NCI-H2107 treated with DMSO at 0.1 percent for 48 hours (cell line): ENCODE measurements at regions not wholly inside any gene's neighbourhood (a gene's known extent, or its start where the extent isn't known, plus 50 kb on each side); places are given as distances from the start of the nearest gene placed in this dataset.
"Not testable (repeated sequence)": the region's sequence is repeated elsewhere in the genome, so short reads cannot be mapped to it uniquely, and the experiment has no call there.

Experiments
- DNase-seq: peaks from one replicate; lab custom pipeline; 2025; ENCODE audit not compliant: unreplicated experiment; lab: John Stamatoyannopoulos, UW

DNA sequence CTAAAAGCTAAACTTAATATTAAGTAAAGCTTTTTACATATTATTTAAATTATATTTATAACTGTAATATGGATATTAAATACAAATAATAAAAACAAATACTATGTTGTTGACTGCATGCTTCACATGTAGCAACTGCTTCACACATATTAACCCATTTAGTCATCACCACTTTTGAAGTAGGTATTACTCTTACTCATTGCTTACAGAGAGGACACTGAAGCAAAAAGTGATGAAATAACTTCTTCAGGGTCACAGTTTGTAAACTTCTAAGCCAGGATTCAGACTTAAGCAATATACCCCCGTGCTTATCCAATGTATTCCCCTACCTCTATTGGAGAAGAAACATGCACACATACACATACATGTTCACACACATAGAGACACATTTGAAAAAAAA lies 166.6 kb downstream of the DKK2 start:
- DNase-seq: no peak

DNA sequence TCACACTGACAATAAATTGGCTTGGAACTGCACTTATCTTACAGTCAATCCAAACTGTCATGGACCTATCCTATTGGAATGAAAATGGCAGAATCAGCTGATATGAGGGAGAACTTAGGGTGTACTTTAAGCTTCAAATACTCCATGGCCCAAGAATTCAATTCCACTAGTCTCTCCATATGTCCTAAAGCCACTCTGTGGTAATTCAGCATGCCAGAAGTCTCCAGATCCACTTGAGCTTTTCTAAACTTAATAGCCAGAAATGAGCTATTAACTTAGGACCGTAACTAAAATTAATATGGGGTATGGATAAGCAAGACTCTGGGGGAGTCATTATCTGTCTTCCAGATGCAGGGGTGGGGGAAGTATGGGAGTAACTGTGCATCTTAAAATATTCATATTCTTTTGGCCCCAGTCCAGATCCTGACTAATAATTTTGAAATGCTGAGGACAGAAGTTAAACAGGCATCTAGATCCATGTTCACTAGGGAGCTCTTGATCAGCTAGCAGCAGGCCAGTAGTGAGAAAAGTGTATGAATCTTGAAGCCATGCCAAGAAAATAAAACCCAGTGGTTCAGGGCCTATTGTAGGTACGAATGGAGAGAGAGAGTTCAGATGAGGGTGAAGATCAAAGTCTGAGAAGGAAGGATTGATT lies 167.6 kb downstream of the DKK2 start:
- no peak for DNase-seq

DNA sequence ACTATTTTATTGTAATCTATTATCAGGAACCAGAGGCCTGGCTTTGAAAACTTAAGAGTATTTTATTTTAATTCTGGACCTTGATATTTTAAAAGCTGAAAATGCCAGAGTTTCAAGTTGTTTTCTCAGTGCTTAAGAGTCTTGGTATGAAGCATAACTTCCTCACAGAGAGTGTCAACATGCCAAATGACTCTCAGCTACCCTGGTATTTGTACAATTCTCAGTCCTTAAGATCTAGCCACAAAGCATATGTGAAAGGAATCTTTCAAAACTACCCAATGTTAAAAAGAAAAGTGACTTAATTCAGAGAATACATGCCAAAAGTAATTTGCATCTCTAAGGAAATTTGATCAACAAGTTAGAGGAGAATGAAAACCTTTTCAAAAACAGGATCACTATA lies 171.9 kb downstream of the DKK2 start:
- DNase-seq: no peak

DNA sequence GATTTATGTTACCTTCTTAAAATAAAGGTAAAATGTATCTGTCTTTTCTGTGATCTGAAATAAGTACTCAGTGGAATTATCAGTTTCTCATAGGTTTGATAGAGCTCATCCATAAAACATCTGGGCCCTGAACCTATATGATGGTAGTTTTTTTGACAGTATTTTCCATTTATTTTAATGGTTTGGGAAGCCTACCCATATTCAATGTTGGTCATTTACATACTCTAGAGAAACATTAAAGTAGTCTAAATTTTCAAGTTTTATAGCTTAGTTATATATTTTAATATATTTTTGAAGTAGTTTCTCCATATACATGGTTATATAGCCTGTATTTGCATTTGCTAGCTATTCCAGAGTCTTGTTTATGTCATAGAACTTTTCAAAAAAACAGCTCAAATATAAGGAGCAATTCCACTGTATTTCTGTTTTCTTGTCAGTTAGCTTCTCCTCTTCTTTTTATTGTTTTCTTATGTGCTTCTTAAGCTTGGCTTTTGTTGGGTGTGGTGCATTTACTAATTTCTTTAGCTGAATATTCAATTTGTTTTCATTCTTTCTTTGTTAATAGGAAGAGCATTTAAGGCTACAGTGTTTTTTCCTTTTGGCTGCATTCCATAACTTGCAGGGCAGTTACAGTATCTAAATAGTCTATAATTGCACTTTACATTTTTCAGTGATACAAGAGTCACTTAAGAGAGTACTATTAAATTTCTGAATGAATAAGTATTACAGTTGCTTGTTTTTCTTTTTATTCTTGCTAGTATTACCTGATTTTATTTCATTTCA lies 181.4 kb downstream of the DKK2 start:
- no peak for DNase-seq

DNA sequence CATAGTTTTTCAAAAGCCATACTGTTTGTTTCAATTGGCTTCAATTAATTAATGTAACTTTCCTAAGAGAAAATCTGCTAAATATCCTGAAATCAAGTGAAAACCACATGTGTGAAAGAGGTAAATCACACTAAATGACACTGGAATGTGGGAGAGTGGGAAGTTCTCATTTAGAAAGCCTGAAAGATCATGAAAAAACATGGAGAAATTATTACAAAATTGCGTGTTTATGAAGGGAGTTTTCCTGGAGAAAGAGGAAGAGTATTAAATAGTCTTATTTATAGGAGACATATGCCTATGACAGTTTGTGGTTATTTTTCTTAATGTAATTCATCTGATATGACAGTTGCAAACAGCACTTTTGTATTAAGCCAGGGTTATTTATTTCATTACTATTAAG lies 183.7 kb downstream of the DKK2 start:
- no peak for DNase-seq

DNA sequence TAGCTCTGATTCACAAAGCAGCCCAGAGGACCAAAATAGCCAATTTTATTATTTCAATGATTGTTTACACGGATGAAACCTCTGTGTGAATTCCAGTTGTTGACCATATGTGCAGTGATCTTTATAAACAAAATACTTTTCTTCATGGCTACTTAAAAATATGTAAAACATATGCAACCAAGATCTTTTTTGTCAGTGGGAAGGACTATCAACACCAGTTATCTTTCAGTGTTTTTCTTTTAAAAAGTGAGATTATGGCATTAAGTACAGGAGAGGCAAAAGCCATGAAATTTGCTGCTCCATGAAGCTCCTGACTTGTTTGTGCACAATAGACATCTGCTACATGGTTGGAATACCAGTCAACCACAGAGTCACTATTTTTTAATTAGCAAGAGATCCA lies 184.4 kb downstream of the DKK2 start:
- no peak for DNase-seq

DNA sequence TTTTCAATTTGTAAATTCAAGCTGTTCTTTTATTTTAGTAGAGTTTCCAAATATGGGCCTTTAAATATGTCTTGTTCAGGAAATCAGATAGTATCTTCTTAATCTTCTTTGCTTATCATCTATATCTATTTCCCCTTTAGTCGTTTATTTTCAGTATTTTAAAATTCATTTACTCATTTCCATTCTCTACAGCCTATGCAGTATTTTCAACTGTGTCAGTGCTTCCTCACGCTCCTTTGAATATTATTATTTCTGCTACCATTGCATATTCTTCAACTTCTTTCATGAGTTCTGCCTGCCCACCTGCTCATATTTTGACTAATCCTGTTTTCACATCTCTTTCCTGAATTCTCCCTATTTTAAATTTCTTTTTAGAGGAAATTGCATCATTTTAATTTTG lies 185.4 kb downstream of the DKK2 start:
- no peak for DNase-seq

DNA sequence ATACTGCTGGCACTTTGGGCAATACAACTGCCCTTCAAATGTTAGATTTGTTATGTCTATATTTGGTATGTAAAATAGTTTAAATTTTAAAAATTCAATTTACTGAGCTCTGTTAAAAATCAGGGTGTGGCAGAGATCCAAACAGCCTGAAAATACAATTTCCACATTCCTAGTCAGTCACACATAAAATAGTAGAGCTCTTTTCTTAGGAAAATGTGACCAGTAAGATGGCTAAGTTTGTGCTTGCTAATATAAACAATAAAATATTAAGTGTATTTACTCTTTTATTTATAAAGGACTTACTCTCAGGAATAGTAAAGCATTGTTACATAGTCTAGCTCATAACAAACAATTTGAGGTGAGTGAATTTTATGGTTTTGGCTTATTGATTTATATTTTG lies 200.2 kb downstream of the DKK2 start:
- DNase-seq: no peak

DNA sequence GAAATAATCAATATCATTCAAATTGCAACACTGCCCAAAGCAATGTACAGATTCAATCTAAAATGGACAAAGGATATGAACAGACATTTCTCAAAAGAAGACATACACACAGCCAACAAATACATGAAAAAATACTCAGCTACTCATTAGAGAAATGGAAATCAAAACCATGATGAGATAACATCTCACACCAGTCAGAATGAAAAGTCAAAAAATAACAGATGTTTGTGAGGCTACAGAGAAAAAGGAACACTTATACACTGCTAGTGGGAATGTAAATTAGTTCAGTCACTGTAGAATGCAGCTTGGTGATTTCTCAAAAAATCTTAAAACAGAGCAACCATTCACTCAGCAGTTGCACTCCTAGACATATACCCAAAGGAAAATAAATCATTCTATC lies 205.2 kb downstream of the DKK2 start:
- DNase-seq: no peak

DNA sequence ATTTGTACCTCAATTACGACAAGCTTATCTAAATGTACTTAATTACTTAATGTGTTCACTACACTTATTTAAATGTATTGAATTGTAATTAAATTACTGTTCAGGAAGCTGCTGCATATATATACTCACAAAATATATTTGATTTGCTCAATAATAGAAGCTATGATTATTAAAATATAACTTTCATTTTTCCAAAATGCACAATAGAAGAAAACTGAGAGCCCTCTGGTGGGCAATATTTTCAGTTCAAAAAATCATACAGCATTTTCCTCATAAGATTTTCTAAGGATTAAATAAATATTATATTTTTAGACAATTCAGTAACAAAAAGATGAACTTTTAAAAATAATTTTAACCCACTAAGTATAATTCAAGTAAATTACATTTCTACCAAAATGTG lies 217.3 kb downstream of the DKK2 start:
- DNase-seq: no peak

DNA sequence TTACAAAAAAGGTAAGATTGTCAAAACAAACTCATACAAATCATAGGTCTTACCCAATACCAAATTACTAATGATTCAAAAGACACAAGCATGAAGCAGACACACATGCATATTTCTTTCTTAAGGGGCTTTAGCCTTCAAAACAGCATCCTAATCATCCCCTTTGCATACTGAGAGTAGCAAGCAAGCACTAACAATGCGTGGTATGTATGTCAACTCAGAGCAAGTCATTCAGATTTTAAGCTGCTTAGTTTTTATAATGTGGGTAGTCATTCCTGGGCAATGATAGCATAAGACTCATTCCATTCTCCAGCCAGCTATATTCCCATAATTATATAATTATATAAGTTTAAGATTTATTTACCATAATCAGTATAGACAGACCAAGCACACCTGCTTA lies 219.6 kb downstream of the DKK2 start:
- DNase-seq: no peak

DNA sequence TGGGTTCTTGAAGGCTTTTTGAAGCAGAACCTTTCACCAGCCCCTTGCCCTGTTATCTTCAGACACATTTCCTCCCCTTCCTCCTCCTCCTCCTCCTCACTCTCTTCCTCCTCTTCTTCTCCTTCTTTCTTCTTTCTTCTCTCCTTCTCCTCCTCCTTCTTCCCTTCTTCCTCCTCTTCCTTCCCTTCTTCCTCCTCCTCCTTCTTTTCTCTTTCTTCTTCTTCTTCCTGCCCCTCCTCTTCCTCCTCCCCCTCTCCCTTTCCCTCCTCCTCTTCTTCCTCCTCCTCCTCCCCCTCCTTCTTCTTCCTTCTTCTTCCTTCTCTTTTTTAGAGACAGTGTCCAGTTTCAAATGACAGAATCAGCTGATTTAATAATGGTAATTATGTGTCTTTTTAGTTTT lies 226.0 kb downstream of the DKK2 start:
- no peak for DNase-seq

DNA sequence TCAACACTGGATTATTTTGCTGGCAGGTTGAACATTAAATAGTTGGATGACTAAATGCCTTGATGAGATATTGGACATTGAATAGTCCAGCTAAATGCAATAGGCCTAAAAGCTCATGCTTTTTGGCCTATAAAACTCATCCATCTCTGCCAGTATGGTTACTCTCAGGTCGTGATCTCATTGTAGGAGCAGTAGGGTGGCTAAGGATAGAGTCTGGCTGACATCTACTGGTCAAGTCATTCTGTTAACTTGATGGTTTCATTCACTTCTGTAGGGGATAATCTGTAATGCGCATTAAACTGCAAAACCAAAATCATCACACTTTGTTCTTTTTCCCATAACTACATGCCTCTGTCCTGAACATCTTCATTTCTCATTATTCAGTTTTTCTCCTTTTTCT lies 227.0 kb downstream of the DKK2 start:
- DNase-seq: no peak

DNA sequence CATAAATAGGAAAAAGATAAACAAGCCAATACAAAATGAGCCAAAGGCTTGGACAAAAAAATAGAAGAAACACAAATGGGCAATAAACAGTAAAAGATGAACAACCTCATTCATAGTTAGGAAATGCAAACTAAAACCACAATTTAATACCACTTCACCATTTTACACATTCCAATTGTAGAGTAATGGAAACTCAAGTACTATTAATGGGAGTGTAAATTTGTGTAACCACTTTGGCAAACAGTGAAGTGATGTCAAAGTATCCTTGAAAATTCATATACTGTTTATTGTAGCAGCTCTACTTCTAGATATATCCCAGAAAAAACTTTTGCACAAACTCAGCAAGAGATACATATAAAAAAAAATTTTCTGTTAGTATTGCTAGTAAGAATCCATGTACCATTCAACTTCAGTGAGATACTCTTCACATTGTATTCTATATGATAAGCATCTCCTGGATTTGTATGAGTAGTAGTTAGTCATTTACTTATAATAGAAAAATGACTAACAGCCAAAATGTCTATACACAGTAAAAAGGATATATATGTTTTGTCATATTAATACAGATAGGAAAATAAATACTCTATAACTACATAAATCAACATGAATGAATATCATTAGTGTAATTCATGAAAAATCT lies 229.8 kb downstream of the DKK2 start:
- no peak for DNase-seq

DNA sequence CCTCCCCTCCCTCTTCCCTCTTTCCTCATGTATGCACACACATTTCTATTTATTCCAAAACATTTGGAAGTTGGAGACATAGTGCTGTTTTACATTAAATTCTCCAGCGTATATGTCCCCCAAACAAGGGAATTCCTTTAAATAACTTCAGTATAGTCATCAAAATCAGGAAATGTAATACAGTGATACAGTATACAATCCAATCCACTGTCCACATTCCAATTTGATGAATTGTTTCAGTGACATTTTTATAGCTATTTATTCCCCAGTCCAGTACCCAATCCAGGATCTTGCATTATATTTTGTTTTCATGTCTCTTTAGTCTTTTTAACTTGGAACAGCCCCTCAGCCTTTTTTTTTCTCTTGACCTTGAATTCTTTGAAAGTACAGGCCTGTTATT lies 233.0 kb downstream of the DKK2 start:
- no peak for DNase-seq

DNA sequence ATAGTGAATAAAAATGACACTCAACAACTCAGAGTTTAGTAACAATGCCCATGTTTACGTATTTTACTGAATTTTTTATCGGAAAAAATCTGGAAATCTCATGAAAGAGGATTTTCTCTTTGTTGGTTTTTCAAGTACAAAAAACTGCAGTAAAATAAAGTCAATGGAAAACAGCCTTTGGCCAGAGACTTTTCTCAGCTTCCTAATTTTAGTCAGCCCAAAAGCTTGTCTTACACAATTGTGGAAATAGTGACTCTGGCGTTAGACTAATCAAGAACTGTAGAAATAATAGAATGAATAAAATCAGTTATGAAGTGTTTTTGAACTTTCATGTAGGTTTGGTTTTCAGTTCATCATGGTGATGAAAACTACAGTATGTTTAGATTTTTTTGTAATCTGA lies 234.7 kb downstream of the DKK2 start:
- no peak for DNase-seq

DNA sequence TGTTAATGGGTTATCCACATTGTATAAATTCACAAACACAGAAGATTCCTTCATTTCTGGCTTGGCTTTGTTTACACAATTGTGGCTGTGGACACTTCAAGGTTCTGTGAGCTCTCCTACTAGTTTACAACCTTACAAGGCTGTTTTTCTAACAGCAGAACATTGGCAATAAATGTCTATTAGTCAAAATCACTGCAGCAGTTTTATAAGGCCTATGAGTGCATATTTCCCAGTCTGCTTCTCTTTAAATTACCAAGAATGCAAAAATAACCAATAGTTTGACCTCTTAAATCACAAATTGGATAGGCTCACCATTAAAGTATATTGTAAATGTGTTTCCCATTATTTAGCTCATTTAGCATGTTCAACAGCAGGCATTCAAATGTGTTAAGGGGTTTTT lies 239.2 kb downstream of the DKK2 start:
- no peak for DNase-seq

DNA sequence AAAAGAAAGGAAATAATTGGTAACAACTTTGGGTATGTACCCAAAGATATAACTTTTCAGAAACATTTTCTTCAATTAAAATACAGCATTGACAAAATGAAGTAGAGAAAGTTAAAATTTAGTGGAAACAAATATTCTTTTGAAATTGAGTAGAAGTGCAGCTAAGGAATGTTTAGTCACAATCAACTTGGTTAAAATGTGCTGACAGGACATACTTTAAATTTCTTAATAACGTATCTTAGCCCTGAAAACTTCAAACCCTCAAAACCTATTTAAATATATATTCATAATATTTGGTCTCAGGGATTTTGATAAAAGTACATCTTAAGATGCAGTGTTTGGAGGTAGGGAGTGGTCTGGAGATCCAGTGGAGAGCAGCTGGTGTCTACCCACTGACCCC lies 240.8 kb downstream of the DKK2 start:
- no peak for DNase-seq

DNA sequence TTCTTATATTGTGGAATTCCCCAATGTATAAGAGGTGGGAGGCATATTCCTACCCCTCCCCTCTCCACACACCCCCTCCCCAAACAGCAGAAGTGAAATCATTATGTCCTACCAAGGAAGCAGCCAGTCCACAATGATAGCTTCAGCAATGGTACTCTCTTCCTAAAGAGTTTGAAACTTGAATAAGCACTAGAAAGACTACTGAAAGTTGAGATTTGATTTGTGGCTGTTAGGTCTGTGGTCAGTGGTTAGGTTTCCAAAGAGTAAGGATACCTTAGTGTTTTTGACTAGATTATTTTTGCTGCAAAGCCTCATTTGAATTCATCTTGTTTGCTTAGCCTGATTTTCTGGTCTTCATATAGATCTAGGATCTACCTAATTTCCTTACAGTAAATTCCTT lies 242.2 kb downstream of the DKK2 start:
- DNase-seq: no peak

DNA sequence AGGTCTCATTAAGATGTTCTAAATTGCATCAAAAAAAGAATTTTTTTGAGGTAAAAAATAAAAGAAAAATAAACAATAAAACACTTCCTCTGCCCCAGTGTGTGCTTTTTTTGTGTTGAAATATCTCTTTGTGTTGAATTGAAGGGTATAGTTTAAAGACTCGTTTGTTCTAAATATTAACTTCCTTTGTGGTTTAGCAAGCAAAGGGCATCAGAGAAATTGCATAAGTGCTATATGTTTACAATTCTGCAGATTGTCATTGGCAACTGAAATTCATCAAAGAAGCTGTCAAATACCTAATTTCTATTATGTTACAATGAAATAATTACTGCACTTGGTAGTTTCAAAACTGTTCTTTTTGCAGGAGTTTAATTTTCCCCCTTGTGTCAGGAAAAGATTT lies 260.5 kb downstream of the DKK2 start:
- DNase-seq: no peak

DNA sequence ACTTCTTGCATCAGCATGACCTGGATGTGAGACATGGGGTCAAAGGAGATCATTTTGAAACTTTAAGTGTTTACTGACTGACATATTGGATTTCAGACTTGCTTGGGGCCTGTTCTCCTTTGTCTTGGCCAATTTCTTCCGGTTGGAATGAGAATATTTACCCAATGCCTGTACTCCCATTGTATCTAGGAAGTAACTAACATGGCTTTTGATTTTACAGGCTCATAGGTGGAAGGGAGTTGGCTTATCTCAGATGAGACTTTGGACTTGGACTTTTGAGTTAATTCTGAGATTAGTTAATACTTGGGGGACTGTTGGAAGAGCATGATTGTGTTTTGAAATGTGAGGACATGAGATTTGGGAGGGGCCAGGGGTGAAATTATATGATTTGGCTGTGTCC lies 262.1 kb downstream of the DKK2 start:
- DNase-seq: not testable (repeated sequence)

DNA sequence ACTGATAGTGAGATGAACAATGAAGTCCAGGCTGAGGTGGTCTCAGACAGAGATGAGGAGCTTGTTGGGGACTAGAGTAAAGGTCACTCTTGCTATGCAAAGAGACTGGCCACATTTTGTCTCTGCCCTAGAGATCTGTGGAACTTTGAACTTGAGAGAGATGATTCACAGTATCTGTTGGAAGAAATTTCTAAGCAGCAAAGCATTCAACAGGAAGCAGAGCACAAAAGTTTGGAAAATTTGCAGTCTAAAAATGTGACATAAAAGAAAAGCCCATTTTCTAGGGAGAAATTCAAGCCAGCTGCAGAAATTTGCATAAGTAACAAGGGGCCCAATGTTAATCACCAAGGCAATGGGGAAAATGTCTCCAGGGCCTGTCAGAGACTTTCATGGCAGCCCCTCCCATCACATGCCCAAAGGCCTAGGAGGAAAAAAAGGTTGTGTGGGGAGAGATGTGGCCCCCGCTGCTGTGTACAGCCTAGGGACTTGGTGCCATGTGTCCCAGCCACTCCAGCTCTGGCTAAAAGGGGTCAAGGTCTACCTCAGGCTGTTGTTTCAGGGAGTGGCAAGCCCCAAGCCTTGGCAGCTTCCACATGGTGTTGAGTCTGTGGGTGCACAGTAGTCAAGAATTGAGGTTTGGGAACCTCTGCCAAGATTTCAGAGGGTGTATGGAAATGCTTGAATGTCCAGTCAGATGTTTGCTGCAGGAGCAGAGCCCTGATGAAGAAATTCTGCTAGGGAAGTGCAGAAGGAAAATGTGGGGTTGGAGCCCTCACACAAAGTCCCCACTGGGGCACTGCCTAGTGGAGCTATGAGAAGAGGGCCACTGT lies 262.8 kb downstream of the DKK2 start:
- DNase-seq: no peak
